ENCODE measurements at regions not wholly inside any gene's neighbourhood (a gene's known extent, or its start where the extent isn't known, plus 50 kb on each side); places are given as distances from the start of the nearest gene placed in this dataset.

DNA sequence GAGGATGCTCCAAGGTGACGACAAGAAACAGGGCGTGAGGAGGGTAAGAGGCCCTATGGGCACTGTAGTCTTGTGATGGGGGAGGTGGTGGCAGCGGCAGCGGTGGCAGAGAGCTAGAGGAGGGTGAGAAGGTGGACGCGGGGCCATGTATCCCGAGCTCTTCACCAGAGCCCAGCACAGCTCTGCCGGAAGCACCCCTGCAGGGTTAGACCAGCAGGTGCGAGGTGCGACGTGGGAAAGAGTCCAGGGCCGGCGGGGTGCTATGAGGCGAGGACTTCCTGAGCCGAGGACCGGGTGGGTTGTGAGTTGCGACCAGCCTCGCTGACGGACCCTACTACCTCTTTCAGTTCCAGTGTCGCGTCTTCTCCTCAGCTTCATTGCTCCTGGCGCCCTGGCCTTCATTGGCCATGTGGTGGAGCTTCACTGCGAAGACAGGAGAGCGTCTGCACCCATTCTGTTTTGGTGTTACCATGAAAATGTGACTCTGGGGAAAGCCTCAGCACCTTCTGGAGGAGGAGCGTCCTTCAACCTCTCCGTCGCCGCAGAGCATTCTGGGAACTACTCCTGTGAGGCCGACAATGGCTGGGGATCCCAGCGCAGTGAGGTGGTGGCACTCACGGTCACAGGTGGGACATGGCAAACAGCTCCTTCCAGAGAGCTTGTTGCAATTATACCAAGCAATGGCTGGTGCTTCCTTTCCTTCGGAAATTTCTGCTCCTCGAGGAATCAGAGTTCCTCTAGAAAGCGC lies 67.9 kb upstream of the KIRREL1 start:
- FAIRE-seq = no peak
- no peaks in the 10 kb centered on the region for H3K36me3 ChIP-seq (ENCODE audit: control insufficient read depth in 2 of 2, extremely low read depth in 1 of 2, insufficient read depth in 2 of 2, low read length in 2 of 2)
- H3K9ac ChIP-seq (replicated peaks; ENCODE audit: extremely low read depth, insufficient read depth, low read length) = no peak overlapping the region
- H3K27ac ChIP-seq (ENCODE audit: insufficient read depth, low read depth, low read length) = no peak overlapping the region
- ChIA-PET CTCF (no interaction called here), POLR2A (no interaction called here)
- dilution Hi-C loops (cut with MboI; ENCODE audit: extremely low pct_ligation_motif_present, low sequenced_read_pairs) (no loop called here), intact Hi-C loops (cut with micrococcal nuclease) (no loop called here)
- no TSS peak for BruUV-seq (replicated peaks)
- no peaks in the 10 kb centered on the region for H3K9me3 ChIP-seq (replicated peaks; ENCODE audit: control insufficient read depth, insufficient read depth, low read length)
- no peak for DNase-seq (ENCODE audit: low read depth, low spot score)
- H3K9me1 ChIP-seq (replicated peaks; ENCODE audit: control insufficient read depth, extremely low read depth, insufficient read depth, low read length) = no peaks in the 10 kb centered on the region
- no peak overlapping the region for H2AFZ ChIP-seq (ENCODE audit: low read depth, low read length)
- no peaks in the 10 kb centered on the region for H3K79me2 ChIP-seq (ENCODE audit: control insufficient read depth, insufficient read depth, low read length)
- H4K20me1 ChIP-seq (replicated peaks; ENCODE audit: control insufficient read depth, extremely low read depth, insufficient read depth, low read length) = no peaks in the 10 kb centered on the region
- H3K27me3 ChIP-seq (ENCODE audit: control insufficient read depth in 2 of 2, insufficient read depth in 2 of 2, low read length in 2 of 2) = no peaks in the 10 kb centered on the region
- no peak overlapping the region for H3K4me3 ChIP-seq (replicated peaks in 1 of 3; ENCODE audit: insufficient read depth in 1 of 3, low read depth in 1 of 3, low read length in 3 of 3)
- no peak overlapping the region for H3K4me2 ChIP-seq (ENCODE audit: insufficient read depth, low read length)
- no peaks in the 10 kb centered on the region for H3K4me1 ChIP-seq (ENCODE audit: control insufficient read depth, extremely low read depth, insufficient read depth, low read length)
- TF ChIP-seq, protein P1, sequence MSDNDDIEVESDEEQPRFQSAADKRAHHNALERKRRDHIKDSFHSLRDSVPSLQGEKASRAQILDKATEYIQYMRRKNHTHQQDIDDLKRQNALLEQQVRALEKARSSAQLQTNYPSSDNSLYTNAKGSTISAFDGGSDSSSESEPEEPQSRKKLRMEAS (IDR thresholded peaks at IDR 0.05; ENCODE audit: insufficient read depth, insufficient read length) = no peak
- TF ChIP-seq POLR2AphosphoS5 (IDR thresholded peaks at IDR 0.05; ENCODE audit: insufficient read depth, low read depth, low read length) (no peak), POLR2A (IDR thresholded peaks at IDR 0.05; ENCODE audit: low read depth, low read length) (no peak), GATA2 (IDR thresholded peaks at IDR 0.05; ENCODE audit: insufficient read depth, insufficient read length, low read depth, low read length) (no peak), MYC (IDR thresholded peaks at IDR 0.05; ENCODE audit: low read depth, low read length) (no peak), FOS (IDR thresholded peaks at IDR 0.05; ENCODE audit: borderline replicate concordance, insufficient read depth, low read length) (no peak), EZH2 (IDR thresholded peaks at IDR 0.05; ENCODE audit: borderline replicate concordance, low read depth, low read length, severe bottlenecking) (no peak), JUN (IDR thresholded peaks at IDR 0.05; ENCODE audit: borderline replicate concordance, insufficient read depth, insufficient read length, low read depth) (no peak)
- TF ChIP-seq, protein P2, sequence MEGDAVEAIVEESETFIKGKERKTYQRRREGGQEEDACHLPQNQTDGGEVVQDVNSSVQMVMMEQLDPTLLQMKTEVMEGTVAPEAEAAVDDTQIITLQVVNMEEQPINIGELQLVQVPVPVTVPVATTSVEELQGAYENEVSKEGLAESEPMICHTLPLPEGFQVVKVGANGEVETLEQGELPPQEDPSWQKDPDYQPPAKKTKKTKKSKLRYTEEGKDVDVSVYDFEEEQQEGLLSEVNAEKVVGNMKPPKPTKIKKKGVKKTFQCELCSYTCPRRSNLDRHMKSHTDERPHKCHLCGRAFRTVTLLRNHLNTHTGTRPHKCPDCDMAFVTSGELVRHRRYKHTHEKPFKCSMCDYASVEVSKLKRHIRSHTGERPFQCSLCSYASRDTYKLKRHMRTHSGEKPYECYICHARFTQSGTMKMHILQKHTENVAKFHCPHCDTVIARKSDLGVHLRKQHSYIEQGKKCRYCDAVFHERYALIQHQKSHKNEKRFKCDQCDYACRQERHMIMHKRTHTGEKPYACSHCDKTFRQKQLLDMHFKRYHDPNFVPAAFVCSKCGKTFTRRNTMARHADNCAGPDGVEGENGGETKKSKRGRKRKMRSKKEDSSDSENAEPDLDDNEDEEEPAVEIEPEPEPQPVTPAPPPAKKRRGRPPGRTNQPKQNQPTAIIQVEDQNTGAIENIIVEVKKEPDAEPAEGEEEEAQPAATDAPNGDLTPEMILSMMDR (IDR thresholded peaks at IDR 0.05; ENCODE audit: extremely low read depth in 1 of 2, insufficient read depth in 1 of 2, low read depth in 1 of 2, low read length in 2 of 2) = no peak
